HG02678 (cell line): ENCODE measurements at regions not wholly inside any gene's neighbourhood (a gene's known extent, or its start where the extent isn't known, plus 50 kb on each side); places are given as distances from the start of the nearest gene placed in this dataset.

Source experiments
- ATAC-seq: cut with Tn5 transposase; IDR thresholded peaks from one replicate; pipeline ENCODE4 v1.9.1; 2021; ENCODE audit warnings: mild to moderate bottlenecking, moderate library complexity; ENCODE audit not compliant: unreplicated experiment

DNA sequence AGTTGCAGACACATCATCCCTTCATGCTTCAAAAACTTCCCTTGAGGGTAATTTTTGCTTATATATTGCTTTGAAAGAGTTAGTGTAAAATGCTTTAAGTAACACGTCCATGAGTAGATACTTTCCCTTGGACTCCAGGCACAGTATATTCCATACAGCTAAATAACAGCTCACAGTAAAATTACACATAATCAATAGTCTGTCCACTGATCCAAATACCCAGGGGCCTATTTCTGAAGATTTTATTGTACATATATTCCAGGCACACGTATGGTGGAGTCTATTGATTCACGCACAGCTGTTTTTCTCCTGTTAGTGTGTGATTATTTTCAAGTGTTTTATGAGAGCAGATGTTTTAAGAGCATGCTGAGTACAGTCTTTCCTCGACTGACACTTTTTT is 223.7 kb upstream of the GRAMD2B start:
- no peak for ATAC-seq

DNA sequence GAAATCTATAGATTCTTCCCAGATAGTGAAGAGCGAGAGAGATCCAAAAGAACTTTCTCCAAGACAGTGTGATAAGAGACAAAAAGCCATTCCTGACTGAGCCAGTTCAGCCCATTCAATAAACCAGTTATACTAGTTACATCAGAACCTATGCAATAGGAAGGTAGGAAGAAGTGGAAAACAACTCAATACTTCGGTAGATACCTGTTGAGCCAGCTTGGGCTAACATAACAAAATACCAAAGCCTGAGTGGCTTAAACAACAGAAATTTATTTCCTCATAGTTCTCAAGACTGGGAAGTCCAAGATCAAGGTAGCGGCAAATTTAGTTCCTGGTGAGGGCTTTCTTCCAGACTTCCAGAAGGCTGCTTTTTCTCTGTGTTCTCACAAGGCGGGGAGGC is 214.5 kb upstream of the GRAMD2B start:
- no peak for ATAC-seq

DNA sequence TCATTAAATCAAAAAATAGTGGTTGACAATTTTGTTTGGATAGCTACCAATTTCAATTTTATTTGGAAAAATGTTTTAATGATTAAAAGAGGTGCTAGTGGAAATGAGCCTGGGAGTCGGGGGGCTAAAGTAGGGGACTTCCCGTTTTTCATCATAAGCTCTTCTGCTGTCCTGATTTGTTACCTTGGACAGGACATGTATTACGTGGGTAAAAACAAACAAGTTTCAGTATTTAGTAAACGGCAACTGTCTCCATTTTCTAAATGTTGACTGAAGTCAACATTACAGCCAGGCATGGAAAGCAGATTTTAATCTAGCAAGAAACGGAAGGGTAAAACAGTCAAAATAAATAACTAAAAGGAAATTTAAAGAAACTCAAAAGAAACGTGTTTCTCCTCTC is 212.3 kb upstream of the GRAMD2B start:
- no peak for ATAC-seq

DNA sequence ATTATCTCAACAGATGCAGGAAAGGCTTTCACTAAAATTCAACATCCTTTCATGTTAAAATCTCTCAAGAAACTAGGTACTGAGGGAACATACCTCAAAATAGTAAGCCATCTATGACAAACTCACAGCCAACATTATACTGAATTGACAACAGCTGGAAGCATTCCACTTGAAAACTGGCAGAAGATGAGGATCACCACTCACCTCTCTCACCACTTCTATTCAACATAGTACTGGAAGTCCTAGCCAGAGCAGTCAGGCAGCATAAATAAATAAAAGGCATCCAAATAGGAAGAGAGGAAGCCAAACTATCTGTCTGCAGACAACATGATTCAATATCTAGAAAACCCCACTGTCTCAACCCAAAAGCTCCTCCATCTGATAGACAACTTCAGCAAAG is 203.6 kb upstream of the GRAMD2B start:
- ATAC-seq = no peak

DNA sequence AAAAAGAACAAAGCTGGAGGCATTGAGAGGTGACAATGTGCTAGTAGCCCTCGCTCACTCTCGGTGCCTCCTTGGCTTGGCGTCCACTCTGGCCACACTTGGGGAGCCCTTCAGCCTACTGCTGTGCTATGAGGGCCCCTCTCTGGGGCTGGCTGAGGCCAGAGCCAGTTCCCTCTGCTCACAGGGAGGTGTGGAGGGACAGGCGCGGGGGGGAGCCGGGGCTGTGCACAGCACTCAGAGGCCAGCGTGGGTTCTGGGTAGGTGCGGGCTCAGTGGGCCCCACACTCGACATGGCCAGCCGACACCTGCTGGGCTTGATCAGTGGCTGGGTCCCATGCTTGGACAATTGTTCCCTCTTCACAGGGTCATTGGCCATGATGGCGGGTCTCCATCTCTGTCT is 202.5 kb upstream of the GRAMD2B start:
- no peak for ATAC-seq

DNA sequence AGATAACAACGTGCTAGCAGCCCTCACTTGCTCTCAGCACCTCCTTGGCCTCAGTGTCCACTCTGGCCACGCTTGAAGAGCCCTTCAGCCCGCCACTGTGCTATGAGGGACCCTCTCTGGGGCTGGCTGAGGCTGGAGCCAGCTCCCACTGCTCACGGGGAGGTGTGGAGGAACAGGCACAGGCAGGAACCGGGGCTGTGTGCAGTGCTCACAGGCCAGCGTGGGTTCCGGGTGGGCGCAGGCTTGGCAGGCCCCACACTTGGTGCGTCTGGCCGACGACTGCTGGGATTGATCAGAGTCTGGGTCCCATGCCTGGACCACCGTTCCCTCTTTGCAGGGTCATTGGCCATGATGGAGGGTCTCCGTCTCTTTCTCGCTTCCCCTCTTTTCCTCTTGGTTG is 194.3 kb upstream of the GRAMD2B start:
- no peak for ATAC-seq

DNA sequence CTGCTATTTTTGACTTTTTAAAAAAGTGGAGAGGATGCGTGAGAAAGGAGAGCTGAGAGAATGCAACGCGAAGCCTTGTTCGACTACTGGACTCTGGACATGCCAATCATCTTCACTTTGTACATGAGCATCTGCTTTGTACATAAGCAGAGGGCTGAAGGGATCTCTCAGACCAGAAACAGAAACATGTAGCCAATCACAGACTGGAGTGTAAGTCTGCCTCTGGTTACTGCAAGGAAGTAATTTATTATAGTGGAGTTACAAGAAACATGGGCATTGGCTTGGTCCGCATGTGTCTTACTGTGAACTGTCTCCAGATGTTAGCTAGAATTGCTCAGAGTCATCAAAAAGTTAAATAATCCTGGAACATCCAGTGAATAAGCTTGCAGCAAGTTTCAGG is 190.0 kb upstream of the GRAMD2B start:
- ATAC-seq = no peak

DNA sequence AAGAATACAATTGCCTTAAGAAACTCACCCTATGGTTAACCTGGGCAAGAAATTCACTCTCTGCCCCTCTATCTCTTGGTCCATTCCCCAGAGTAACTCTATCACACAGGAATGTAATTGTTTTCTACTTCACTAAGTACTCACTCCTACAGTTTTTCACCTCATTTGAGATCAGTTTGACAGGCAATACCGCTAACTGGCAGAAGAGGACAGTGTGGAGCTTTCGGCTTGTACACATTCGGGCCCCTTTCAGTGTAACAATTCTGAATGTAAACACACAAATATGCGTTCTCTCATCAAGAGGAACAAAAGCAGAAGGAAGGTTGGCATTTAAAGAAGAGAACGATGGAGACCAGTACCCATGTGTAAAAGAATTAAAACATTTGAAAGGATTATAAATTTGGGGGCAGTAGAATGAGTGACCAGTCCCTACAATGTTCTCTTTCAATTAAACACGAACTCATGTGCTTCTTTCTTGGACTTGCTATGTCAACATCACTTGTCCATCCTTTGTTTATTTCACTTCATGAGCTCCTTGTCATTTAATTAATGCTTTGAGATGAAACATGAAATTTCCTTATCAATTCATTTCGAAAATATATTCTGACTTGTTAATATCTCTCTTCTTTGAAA is 188.5 kb upstream of the GRAMD2B start:
- no peak for ATAC-seq

DNA sequence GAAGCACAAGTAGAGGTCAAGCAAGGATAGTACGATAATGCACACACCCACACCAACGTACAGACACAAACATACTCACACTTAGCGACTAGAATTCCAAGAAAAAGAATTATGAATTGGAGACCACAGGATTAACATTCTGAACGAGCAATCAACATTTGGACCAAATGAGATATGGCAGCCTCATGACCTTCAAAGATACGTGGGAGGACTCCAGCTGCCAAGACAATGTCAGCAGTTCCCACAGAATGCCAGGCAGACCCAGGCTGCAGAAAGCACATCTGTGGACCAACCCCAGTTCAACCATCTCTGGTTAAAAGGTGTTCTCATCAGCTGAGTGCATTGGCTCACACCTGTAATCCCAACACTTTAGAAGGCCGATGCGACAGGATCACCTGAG is 187.6 kb upstream of the GRAMD2B start:
- ATAC-seq = no peak

DNA sequence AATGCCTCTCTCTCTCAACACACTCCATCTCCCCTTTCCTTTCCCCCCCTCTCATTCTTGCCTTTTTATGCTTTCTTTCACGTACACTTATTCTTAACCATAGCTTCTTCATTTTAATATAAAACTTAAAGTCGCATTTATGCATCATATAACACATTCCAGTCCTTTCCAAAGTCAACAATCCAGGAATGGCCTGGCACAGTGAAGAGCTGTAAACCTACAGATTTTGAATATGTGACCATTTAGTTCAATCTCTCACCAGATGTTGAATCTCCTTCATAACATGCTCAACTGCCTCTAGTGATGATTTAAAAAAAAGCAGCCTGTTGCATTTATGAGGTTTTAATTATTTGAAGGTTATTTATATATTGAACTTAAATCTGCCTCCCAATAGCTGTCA is 186.2 kb upstream of the GRAMD2B start:
- ATAC-seq = no peak

DNA sequence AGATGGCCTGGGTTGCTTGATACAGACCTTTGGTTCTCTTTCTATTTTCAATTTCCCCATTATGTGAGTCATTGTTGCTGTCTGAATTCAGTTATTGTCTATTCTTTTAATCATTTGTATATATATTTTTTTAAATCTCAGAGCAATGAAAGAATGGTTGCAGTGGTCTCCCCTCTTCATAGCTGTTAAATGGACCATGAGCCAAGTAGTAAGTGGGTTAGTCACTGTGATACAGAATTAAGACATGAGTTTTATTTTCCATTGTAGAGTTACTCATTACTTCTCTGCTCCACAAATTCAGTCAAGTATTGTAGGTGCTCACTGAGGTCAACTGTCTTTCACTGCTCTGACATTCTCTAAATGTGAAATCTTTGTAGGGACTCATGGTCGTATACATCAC is 174.6 kb upstream of the GRAMD2B start:
- no peak for ATAC-seq

DNA sequence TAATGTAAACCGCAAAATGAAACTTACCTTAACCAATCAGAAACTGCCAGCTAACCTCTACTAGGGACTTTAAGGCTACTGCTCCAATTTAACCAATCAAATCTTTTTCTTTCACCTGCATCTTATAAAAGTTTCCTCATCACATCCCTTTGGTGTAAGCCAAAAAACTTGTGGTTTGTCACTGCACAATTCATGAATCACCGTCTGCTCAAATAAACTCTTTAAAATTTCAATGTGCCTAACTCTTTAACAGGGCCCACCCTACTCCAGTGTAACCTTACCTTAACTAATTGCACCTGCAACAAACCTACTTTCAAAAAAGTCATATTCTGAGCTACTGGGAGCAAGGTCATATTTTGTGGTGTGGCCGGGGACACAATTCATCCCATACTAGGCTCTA is 172.2 kb upstream of the GRAMD2B start:
- no peak for ATAC-seq

DNA sequence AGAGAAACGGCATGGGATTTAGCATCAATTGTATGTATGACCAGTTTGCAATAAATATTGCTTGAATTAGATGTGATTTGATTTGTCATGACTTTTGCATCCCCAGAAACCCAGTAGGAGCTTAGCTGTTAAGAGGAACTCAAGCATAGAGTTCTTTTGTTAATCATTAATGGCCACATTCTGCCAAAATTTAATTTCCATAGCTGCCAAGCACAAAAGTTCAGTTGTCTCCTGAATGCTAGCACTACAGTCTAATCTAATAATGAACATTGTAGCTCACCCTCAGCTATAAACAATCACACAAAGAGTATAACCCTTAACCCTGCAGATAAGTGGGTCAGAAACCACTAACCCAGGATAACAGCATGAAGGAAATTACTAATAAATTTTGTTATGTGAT is 169.8 kb upstream of the GRAMD2B start:
- no peak for ATAC-seq

DNA sequence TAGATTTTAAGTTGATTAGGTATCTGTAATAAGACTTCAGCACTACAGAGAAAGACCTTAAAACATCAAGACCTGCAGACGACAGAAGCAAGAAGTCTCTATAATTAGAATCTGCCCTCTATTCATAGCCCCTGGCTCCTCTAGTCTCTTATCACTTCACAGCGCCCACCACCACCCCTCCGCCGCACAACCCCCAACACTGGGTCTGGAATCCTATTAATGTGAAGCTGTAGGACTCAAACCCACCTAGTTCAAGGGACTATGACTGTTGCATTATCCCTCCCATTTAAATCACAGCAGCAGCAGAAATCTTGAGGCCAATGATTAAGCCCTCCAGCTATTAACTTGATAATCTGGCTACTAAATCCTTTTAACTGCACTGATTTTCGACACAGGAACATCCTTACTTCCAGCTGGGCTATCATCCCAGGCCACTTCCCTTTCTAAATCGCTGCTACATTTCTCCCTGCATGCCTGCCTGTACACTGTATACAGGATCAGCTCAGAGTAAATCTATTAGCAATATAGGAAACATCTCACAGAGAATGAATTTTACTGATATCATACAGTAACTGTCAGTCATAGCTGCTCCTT is 159.5 kb upstream of the GRAMD2B start:
- no peak for ATAC-seq

DNA sequence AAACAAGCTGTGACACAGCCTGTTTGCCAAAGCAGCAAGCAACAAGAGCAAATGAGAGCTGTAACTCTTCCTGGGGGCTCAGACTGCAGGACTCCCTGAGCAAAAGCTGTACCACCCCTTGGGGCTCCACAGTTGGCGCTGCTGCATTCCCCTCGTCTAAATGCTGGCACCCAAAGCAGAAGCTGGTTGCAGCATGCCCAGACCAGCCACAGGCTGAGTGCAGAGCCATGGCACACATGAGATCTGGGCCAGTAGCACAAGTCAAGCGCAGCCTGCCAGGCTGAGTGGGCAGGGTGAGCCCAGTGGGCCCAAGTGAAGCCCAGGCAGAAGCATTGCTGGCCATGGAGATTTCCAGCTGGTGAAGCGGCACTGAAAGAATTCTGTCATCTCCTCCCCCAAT is 157.3 kb upstream of the GRAMD2B start:
- no peak for ATAC-seq

DNA sequence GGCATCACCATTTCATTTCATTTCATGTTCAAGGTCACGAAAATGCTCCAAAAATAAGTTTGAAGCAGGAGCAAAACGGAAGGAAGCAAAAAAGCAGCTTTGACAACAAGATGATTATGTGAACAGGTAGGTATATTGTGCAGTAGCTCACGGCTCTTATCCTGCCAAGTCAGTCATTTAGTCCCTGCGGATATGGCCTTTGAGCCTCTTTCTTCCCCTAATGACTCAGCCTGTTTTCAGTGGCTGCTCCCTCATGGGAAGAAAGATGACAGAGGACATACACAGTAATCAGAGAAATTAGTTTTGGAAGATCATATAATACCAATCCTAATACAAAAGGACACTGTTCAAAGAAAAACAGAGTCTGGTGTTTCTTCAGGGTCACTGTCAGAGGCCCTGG is 155.8 kb upstream of the GRAMD2B start:
- no peak for ATAC-seq

DNA sequence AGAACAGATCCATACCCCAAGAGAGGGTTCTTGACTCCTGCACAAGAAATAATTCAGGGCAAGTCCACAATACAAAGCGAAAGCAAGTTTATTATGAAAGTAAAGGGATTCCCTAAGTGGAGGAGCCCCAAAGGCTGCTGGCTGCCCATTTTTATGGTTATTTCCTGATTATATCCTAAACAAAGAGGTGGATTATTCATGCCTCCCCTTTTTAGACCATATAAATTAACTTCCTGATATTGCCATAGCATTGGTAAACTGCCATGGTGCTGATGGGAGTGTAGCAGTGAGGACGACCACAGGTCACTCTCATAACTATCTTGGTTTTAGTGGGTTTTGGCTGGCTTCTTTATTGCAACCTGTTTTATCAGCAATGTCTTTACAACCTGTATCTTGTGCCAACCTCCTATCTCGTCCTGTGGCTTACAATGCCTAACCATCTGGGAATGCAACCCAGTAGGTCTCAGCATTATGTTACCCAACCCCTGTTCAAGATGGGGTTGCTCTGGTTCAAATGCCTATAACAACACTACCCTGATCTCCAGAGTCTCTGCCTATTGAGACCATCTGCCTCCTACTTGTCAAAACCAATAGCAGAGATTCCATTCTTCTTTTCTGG is 154.4 kb upstream of the GRAMD2B start:
- ATAC-seq = no peak

DNA sequence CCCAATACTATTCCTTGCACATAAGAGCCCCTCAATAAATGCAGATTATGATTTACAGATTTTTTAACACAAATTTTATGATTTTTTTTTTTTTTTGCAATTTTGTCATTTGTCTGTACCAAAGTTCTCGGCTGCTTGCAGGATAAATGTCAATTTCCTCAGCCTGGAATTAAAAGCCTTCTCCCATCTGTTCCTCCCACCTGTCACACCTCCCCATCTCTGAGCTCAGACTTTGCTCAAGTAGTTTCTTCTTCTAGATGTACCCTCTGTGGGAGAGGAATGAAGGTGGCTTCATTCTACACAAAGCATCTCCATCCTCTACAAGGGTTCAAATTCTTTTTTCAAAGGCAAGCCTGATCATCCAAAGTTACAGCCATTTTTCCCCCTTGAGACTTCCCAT is 153.7 kb upstream of the GRAMD2B start:
- no peak for ATAC-seq

DNA sequence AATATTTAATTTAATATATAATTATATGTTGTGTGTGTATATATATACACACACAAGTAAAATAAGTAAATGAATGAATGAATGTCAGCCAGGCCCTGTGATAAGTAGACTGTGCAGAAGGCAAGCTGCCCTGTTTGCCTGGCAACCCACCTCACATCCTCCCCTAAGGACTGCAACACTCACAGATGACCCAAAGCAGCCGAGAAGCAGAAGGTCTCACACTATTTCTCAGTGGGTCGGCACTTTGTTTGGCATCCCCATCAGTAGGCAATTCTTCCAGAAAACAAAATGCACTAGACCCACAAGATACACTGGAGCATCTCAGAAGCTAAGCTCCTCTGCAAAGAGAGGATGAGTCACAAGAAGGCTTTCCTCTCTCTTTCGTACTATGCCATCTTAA is 152.1 kb upstream of the GRAMD2B start:
- no peak for ATAC-seq

DNA sequence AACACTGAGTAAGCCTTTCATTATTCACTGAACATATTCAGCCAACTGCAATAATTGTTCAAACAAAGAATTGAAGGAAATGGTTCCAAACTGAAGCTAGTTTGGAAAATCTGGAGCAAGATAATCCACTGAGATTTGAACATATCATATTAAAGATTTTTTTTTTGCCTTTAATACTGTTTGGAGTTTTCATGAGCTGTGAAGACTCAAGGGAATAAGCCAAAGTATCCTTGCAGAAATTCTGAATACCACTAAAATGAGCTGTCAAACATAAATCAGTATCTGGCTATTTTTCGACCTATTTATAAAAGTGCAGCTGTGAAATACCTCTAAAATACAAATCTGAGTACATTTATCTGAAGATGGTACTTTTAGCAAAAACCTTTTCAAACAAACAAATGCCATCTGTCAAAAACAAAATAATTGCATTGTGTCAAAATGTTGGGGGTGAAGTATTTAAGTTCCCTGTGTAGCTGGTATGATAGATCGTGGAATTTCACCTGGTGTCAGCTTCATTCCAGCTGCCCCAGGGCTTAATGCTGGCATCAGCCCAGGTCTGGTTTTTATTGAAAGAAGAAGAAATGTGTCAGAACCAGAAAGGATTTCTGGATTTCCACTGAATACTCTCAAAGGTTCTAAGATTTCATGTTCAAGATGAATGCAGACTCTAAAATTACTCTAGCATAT is 149.0 kb upstream of the GRAMD2B start:
- no peak for ATAC-seq

DNA sequence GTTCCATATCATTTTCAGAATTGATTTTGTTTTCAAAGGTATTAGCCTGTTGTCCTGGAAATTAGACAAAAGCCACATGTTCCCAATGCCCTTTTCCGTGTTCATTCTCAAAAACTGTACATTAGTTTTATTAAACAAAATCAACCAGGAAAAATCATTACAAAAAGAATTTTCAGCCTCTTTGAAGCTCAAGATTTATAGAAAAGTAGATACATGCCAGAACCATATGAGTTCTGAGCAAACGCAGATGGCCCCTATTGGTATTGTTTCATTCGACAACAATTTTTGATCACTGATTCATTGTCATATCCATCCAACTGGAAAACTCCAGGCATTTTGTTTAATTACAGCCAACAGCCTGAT is 148.5 kb upstream of the GRAMD2B start:
- ATAC-seq = no peak

DNA sequence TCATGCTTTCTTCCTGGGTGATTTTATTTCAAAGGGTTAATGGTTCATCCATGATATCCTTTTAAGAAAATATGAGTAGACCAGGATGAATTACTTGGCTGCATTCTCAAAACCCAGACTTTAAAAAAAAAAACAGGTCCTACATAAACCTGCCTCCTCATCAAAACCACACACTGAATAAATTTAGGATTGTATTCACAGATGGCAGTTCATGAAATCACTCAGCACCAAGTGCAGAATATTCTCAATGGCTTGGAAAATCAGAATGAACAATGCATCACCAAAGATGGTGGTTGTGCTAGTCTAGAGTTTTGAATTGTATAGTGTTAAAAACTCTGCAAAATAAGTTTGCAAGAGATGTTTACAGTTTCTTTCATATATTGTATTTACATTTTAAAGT is 145.4 kb upstream of the GRAMD2B start:
- ATAC-seq = no peak
